GM04503 (cell line): ENCODE measurements at regions not wholly inside any gene's neighbourhood (a gene's known extent, or its start where the extent isn't known, plus 50 kb on each side); places are given as distances from the start of the nearest gene placed in this dataset.

Experiments used
- DNase-seq: peaks from one replicate; pipeline ENCODE4 v3.0.0-alpha.2; 2012; ENCODE audit warnings: low read depth

DNA sequence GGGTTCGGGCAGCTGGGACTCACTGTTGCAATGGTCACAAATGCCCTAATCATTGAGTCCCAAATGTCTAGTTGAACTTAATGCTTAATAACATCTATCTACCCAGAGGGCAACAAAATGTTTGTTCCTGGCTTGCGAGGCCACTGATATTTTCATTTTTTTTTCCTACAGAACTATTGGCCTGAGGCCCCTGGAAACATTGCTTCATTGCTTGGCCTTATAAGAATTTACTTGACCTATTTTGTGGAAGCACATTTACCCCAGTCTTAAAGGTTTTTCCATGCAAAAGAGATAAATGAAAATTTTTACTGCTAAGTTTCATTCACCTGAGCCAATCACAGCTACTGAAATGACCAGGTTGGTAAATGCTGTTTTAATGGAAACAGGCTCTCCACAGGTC lies 133.1 kb upstream of the RIPOR2 start:
- no peak for DNase-seq

DNA sequence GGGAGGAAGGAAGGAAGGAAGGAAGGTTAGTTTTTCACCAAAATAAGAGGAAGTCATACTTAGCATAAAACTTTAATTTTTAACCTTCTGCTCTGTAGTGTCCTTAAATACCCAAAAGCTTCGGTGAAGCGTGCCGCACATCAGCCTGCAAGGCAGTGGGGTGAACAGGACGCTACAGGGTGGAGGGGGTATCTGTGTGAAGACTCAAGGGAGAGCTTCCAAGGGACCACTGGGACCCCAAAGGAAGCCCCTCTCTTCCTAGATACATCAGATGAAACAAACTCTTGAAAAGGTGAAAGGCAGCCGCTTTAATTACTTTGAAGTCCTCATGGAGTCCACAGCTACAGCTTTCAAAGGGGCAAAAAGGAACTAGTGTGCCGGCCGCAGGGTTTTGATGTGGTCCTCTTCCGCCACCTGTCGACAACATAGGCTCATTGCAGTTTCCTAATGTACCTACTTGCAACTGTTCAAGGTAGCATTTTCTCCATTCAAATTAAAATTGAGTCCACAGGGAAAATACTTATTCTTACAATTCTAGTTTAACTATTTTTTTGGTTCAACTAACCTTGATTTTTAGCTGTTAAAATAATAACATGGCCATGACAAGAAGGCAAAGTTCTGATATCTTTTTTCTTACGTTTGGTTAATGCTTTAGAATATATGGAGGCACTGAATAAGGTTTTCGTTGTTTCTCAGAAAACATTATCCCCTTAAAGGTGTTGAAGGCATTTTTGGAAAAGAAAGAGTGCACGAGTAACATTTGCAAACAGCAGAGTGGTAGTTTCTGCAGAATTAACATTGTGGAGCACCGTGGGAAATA lies 135.0 kb upstream of the RIPOR2 start:
- no peak for DNase-seq

DNA sequence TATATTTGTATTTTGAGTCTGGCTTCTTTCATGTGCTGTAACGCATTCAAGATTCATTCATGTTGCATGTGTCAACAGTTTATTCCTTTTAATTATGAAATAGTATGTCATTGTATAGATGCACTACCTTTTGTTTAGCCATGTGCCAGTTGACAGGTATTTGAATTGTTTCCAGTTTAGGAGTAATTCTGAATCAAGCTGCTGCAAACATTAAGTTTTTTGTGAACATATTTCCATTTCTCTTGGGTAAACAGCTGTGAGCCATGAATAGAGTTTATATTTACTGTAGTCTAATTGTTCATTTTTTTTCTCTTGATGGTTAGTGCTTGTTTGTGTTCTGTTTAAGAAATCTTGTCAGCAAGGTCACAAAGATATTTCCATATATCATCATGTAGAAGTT lies 142.4 kb upstream of the RIPOR2 start:
- no peak for DNase-seq

DNA sequence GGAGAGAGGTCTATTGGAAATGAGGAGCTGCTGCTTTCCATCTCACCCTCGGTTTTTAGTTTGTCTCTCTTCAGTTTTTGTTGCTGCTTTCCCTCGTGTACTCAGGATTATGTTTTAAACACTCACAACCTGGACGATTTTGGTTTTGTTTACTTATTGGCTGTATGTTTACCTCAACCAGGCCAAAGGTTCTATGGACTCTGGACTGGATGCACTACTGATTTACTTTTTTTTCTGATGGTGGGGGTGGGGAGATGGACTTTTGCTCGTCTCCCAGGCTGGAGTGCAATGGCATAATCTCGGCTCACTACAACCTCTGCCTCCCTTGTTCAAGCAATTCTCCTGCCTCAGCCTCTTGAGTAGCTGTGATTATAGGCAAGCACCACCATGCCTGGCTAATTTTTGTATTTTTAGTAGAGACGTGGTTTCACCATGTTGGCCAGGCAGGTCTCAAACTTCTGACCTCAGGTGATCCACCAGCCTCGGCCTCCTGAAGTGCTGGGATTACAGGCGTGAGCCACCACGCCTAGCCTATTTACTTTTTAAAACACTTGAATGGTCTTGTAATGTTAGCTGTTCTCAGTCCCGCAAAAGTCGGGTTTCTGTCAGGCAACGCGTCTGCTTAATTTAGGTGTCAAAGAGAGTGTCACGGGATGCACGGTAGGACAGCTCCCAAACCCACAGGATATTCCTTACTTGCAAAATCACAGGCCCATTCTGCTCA lies 148.2 kb upstream of the RIPOR2 start:
- DNase-seq, result no peak

DNA sequence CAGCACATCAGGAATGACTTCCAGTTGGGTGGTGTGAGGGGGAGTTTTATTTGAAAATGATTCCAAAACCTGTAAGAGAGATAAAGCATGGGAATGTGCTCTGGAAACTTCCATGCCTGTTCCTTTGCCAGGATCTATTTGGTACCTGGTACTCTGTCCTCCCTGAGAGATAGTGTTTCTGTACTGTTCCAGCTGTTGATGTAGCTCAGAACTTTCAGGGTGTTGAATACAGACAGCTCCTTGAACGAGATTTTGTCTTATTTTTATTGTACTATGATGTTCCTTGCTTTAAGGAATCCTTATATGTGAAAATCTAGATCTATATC lies 148.7 kb upstream of the RIPOR2 start:
- DNase-seq, result no peak

DNA sequence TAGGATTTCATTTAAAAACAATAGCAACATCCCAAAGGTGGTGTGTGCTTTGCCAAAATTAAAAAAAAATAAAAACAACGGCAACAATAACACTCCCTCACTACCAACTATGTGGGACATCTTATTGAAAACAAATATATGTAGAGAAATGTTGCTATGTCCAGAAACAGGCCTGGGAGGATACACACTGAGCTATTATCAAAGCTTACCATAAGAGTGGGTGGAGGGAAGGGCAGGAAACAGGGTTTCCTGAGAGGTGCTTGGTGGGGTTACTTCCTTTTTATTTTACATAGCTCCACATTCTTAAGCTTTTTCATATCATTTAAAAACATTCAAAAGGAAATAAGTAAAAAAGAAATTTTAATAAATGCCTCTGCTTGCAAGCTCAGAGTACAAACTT lies 150.0 kb upstream of the RIPOR2 start:
- DNase-seq, result no peak

DNA sequence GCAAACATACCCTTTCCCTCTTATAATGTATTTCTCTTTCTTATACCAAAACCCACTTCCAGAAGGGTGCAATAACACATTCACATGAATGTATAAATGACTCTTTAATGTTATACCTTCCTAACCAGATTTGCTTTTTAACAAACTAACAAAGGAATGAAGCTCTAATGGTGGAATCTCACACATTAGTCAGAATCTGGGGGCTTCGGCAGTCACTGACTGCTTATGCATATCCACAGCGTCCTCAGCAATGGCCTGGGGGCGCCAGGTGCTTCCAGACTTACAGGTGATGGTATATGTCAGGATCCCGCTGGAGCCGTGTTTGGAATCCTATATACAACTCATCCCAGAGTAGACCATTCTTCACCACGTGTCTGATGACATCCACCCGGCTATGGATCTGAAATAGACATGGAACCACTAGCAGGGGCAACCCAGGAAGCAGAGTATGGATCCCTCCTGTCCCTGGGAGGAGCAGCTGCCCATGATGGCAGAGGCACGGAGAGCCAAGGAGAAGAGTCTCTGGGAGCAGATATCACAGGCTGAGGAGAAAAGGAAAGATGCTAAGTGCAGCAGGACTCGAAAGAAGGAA lies 150.8 kb upstream of the RIPOR2 start:
- no peak for DNase-seq

DNA sequence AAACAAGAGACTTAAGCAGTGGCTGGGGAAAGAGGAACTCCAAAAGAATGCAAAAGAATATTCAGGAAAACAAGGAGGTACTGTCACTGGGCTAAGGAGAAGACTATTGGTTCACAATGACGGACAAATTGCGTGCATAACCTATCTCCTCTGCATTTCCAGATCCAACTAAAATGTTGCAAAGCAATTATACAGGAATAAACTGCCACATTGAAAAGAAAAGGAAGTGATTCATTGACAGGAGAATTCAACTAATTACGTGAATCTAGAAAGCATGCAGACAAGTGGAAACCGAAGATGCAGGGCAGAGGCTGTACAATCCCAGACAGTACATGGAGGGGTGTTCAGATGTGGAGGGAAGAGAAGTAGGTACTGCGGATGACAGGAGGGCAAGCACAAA lies 152.8 kb upstream of the RIPOR2 start:
- peak; percentile 21 for DNase-seq

DNA sequence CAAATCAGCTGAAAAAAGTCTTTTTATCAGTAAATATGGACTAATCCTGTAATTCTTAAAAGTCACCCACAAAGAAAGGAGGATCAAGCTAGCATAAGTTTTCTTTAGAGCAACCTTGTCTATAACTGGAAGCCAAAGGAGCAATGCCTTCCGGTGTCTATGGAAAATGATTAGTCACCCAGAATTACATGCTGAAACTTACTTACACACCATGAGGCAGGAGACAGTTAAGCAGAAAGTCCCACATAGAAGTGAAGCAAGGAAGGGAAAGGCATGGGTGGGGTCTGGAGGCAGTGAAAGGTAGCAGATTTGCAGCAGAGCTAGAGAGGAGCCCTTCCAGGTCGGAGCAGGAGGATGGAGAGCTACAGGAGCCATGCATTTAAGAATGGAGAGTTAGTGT lies 153.7 kb upstream of the RIPOR2 start:
- DNase-seq, result no peak

DNA sequence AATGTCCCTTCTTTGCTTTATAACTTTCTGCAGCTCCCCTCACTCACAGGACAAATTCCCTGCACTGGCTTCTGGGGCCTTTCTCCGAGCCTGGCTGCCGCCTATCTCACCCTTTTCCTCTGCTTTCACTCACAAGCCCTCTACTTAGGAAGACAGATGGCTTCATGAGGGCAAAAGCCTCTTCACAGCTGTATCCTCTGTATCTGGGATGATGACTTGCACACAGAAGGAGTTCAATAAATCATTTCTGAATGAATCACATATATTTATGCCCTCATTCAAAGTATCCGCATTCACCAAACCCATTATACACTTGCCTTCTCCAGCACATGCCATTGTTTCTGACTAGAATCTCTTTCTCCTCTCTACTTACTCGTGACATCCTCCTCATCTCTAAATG lies 159.0 kb upstream of the RIPOR2 start:
- no peak for DNase-seq

DNA sequence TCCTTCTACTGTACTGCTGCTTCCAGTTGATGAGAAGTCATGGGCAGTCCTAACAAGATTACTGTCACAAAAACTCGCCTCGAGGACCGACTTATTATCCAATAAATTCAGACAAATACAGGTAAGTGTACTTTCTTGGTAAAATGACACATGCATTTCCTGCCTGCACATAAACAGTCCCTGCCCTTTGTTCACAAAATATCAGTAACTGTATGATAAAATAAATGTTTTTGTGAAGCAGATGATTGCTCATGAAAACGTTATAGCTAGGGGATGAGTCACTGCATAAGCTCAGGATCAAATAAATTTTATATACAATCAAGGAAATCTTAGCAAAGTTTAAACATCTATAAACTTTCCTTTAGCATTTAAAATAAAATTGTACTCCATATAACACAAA lies 164.5 kb upstream of the RIPOR2 start:
- no peak for DNase-seq

DNA sequence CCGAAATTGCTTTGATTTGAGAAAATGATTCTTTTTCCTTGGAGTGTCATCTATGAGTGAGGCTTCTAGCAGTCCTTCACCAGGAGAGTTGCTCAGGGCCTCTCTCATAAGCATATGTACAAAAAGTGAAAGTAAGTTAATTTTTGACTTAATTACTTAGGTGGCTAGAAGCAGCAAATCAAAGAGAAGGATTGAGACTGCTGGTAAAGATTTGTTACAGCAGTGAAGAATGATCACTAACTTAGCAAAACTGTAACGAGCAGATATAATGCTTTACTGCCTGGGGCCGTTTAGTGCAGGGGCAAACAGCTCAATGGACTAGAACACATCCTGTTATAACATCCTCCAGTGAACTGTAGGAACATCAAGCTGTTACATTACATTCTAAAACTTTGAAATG lies 167.8 kb upstream of the RIPOR2 start:
- DNase-seq, result no peak

DNA sequence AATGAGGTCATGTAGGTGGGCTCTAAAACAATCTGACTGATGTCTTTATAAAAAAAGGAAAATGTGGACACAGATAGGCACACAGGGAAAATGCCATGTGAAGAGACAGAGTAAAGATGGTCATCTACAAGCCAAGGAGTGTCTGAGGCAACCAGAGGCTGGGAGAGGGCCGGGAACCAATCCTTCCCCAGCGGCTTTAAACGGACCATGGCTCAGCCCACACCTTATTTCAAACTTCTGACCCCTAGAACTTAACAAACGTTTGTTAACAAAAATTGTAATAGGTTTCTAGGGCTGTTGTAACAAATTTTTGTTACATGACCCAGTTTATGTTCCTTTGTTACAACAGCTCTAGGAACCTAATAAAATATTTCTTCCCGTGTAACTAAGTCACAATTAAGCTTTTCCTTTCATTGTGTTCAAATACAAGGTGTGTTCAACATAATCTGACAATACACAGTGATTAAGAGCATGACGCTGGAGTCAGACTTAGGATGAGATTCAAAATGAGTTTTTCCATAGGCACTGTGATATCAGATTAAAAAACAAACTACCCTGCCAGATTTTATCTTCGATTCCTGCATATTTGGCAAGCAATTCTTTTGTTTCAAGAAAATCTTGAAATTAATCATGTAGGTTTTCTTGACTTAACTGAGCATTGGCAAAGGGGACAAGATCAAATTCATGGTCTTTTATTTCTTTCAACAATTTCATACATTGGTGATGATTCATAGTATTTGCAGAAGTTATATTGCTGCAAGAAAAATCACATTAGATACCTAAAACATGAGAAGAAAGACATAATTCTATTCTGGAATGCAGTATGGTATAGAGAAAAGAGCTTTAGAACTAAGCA lies 169.5 kb upstream of the RIPOR2 start:
- DNase-seq, result no peak

DNA sequence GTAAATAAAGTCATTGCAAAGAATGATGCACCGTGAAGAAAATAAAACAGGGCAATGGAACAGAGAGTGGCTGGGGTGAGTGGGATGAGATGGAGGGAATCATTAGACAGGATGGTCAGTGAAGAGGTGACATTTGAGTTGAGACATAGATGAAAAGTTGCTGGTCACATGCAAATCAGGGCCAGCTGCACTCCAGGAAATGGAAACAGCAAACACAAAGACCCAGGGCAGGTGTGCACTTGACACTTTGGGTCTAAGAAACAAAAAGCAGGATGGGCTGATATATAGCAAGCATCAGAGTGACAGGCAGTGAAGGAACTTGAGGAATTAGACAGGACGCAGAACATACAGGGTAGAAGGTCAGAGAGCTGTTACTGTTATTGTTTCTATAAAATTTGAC lies 171.5 kb upstream of the RIPOR2 start:
- DNase-seq, result no peak

DNA sequence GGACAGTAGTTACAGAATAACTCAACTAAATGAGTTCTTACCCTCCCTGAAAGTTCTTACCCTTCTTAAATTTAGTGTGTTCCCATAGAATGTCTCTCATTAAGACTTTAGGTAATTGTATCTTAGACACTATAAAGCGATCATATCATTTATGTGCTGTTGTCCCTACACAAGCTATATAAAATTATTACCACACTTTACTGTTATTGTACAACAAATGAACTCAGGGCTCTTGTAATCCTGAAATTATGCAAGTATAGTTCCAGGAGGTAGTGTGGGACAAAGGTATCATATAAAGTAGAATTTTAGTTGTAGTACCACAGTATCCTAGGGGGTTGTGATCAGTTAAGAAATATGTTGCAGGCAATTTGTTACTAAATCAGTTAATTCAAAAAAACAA lies 167.4 kb upstream of the CARMIL1 start:
- DNase-seq, result no peak

DNA sequence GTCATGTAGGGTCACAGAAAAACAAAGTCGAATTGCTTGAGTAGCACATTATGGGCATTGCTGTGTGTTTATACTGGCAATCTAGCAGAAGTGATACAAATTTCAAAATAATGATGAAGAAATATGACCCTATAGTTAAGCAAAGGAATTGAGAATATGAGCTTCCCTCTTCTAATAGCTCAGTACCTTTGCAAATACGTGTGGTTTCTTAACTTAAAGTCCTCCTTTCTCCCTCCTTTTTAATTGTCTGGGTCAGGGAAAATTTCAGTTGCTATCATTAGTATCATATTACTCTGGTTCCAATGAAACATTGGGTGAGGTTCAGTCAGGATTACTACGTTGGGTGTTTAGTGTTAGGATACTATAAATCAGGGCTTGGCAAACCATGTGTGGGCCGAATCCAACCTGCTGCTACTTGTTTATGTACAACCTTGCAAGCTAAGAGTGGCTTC lies 166.8 kb upstream of the CARMIL1 start:
- DNase-seq, result no peak

DNA sequence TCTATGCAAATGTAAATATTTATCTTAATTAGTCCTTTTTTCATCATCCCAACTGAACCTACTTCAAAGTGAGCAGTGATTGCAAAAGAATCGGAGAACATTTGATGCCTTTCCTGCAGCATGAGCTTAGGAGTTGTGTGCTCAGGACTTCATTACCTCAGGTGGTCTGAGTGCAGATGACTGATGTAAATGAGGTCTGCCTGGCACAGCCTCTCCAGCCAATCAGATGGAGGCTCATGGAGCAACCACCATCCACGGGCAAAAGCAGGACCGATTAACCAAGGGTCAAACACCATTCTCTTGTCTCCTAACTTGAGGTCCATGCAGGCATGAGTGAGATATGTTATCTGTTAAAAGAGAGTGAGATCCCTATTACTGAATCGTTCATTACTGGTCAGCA lies 165.7 kb upstream of the CARMIL1 start:
- no peak for DNase-seq

DNA sequence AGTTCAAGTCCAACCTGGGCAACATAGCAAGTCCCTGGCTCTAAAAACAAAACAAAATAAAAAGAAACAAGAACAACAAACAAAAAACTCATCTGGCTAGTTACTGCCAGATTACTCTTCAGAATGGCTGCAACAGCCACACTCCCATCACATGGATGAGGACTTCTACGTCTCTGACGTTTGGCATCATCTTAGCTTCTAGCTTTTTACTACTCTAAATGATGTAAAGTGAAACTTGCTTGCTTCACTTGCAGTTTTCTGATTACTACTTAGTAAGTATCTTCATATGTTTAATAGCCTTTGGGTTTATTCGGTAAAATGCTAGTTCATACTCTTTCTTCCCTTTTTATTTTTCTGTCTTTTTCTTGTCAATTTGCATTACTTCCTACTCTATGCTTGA lies 161.1 kb upstream of the CARMIL1 start:
- no peak for DNase-seq

DNA sequence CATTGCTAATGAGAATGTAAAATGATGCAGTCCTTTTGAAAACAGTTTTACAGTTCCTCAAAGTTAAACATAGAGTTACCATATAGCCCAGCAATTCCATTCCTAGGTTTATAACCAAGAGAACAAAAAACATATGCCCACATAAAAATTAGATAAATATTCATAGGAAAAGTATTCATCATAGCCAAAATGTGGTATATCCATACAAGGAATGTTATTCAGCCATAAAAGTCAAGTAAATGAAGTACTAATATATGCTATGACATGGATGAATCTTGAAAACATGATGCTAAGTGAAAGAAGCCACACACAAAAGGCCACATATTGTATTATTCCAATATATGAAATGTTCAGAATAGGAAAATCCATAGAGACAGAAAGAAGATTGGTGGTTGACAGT lies 158.0 kb upstream of the CARMIL1 start:
- DNase-seq, result no peak

DNA sequence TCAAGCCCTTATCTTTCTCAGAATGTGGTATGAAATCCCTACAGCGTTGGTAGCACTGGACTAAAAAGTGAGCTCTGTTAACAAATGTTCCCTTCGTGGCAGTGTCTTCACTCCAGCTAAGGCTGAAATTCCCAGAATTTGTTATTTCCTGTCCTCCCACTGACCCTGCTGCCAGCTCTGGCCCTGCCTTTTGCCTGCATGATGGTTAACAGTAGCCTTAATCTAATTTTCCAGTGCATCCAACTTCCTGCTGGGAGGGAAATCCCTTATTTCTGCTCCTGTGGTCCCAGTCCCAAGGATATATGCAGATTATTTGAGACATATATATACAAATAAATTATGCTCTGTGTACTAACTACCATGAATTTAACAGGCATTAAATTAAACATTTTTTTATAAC lies 157.2 kb upstream of the CARMIL1 start:
- no peak for DNase-seq

DNA sequence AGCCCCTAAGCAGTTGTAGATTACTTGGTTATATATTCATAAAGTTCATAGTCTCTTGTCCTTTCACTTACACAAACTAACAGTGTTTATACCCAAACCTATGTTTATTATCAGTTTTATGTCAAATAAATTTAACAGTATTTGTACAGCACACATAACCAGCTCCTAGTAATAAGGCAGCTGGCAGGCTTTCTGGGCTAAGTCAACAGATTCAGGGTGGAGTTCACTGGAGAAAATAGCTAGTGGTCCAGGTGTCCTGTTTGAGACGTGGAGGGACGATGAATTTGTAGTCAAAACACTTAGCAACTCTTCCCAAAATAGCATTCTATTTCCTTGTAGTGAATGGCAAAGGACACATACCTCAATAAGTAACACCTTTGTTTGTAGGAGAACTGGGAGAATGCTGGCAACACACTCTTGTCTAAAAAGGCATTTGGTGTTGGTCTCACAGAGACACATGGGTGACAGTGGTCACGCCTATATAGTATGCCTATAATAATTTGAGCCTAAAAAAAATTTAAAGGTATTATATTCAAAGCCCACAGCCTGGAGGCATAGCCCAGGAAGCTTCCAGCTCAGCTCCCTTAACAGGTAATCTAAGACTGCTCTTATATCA lies 156.4 kb upstream of the CARMIL1 start:
- DNase-seq, result no peak

DNA sequence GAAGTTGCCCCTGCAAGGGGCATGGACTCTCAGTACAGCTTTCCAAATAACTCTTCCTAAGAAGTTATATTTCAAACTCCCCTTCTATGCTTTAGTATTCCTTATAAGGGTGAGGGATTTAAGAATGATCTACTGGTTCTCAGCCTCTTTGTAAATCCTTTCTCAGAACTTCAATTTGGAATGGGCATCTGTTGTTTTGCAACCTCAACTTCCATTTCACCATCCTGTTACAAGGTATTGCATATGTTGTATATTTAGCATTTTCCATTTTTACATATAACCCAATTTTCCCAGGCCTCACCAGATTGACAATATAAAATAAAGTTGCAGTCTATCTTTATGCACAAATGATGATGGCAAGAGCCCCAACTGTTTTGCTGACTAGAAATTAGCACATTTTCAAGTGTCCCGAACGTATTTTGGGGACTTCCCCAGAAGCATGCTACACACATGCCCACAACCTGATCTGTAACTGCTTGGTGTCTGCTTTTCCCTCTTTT lies 154.9 kb upstream of the CARMIL1 start:
- no peak for DNase-seq
